ENCODE measurements at regions not wholly inside any gene's neighbourhood (a gene's known extent, or its start where the extent isn't known, plus 50 kb on each side); places are given as distances from the start of the nearest gene placed in this dataset.

- Histone ChIP-seq H3K9me3 (ENCODE audit: control insufficient read depth in 2 of 3, insufficient read depth in 1 of 3, low read length in 3 of 3) (peaks cover 0 to 8% (median 0%) of the 10 kb centered on the region in 3 donors), H3K27me3 (ENCODE audit: control insufficient read depth, insufficient read depth, low read length) (no peaks in the 10 kb centered on the region), H3K4me1 (ENCODE audit: control insufficient read depth in 2 of 3, insufficient read depth in 2 of 3, low read depth in 1 of 3, low read length in 3 of 3) (peaks cover 0 to 2% (median 0%) of the 10 kb centered on the region in 3 donors), H3K36me3 (ENCODE audit: control insufficient read depth in 2 of 3, insufficient read depth in 3 of 3, low read length in 3 of 3) (no peaks in the 10 kb centered on the region), H3K27ac (ENCODE audit: low read depth in 2 of 2, low read length in 2 of 2) (no peak overlapping the region), H3K4me3 (ENCODE audit: low read length in 3 of 3) (no peak overlapping the region), H3K9ac (ENCODE audit: low read length in 3 of 3) (no peak overlapping the region)
- no peak for TF ChIP-seq CTCF (IDR thresholded peaks at IDR 0.05; ENCODE audit: borderline replicate concordance, extremely low read depth, insufficient read depth)
- intact Hi-C loops (cut with DNase I) = no loop called here
- DNase-seq (peak in 2 of 5 donors; percentile 51 to 64), FAIRE-seq (no peak)
Measured at GRCh38 chr10:29830531-29831512, 196.1 kb upstream of the SVIL start.

- H3K27ac ChIP-seq (ENCODE audit: low read depth in 2 of 2, low read length in 2 of 2) = no peak overlapping the region
- no peak overlapping the region for H3K9ac ChIP-seq (ENCODE audit: low read length in 3 of 3)
- peaks cover 0 to 8% (median 0%) of the 10 kb centered on the region in 3 donors for H3K9me3 ChIP-seq (ENCODE audit: control insufficient read depth in 2 of 3, insufficient read depth in 1 of 3, low read length in 3 of 3)
- DNase-seq (peak in 1 of 5 donors; percentile 5), FAIRE-seq (no peak)
- H3K4me3 ChIP-seq (ENCODE audit: low read length in 3 of 3) = no peak overlapping the region
- no peaks in the 10 kb centered on the region for H3K27me3 ChIP-seq (ENCODE audit: control insufficient read depth, insufficient read depth, low read length)
- TF ChIP-seq CTCF (IDR thresholded peaks at IDR 0.05; ENCODE audit: borderline replicate concordance, extremely low read depth, insufficient read depth) = no peak
- peaks cover 0 to 2% (median 0%) of the 10 kb centered on the region in 3 donors for H3K4me1 ChIP-seq (ENCODE audit: control insufficient read depth in 2 of 3, insufficient read depth in 2 of 3, low read depth in 1 of 3, low read length in 3 of 3)
- intact Hi-C loops (cut with DNase I) = no loop called here
- H3K36me3 ChIP-seq (ENCODE audit: control insufficient read depth in 2 of 3, insufficient read depth in 3 of 3, low read length in 3 of 3) = no peaks in the 10 kb centered on the region
Measured at GRCh38 chr10:29829776-29830175, 195.0 kb upstream of the SVIL start.

GRCh38 chr10:29828956-29829355 lies 194.2 kb upstream of the SVIL start:
- no peaks in the 10 kb centered on the region for H3K27me3 ChIP-seq (ENCODE audit: control insufficient read depth, insufficient read depth, low read length)
- peaks cover 0 to 8% (median 0%) of the 10 kb centered on the region in 3 donors for H3K9me3 ChIP-seq (ENCODE audit: control insufficient read depth in 2 of 3, insufficient read depth in 1 of 3, low read length in 3 of 3)
- intact Hi-C loops (cut with DNase I) = no loop called here
- FAIRE-seq = no peak
- H3K27ac ChIP-seq (ENCODE audit: low read depth in 2 of 2, low read length in 2 of 2) = no peak overlapping the region
- no peak for TF ChIP-seq CTCF (IDR thresholded peaks at IDR 0.05; ENCODE audit: borderline replicate concordance, extremely low read depth, insufficient read depth)
- DNase-seq = no peak
- H3K36me3 ChIP-seq (ENCODE audit: control insufficient read depth in 2 of 3, insufficient read depth in 3 of 3, low read length in 3 of 3) = no peaks in the 10 kb centered on the region
- peaks cover 0 to 2% (median 0%) of the 10 kb centered on the region in 3 donors for H3K4me1 ChIP-seq (ENCODE audit: control insufficient read depth in 2 of 3, insufficient read depth in 2 of 3, low read depth in 1 of 3, low read length in 3 of 3)
- no peak overlapping the region for H3K4me3 ChIP-seq (ENCODE audit: low read length in 3 of 3)
- H3K9ac ChIP-seq (ENCODE audit: low read length in 3 of 3) = no peak overlapping the region

Measured in kidney (tissue), 13 donors.